ENCODE measurements at regions not wholly inside any gene's neighbourhood (a gene's known extent, or its start where the extent isn't known, plus 50 kb on each side); places are given as distances from the start of the nearest gene placed in this dataset.

DNA sequence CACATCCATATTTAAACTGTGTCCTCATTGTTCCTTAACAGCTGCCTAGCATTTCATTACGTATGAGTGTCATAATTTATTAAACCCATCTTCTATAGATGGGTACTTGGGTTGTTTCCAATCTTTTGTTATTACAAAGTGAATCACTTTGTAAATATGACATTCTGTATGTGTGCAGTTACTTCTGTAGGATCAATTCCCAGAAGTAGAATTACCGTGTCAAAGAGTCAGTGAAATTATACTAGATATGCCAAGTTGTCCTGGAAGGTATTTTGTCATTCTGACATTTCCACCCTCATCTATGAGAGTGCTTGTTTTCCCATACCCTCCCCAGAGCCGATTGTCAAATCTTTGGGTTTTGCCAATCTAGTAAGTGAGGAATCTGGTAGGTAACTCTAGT is 194.5 kb upstream of the APCDD1 start:
- Histone ChIP-seq H3K27me3 (ENCODE audit: control insufficient read depth, insufficient read depth, low read length) (no peaks in the 10 kb centered on the region; the same call in 1 of the 2 replicates), H3K9me3 (ENCODE audit: control insufficient read depth, insufficient read depth, low read depth, low read length) (no peaks in the 10 kb centered on the region), H3K36me3 (ENCODE audit: control insufficient read depth, insufficient read depth, low read length) (no peaks in the 10 kb centered on the region), H3K4me1 (ENCODE audit: control insufficient read depth, insufficient read depth, low read length) (no peaks in the 10 kb centered on the region), H3K27ac (ENCODE audit: low read length) (no peak overlapping the region), H3K4me3 (ENCODE audit: low read depth in 2 of 2, low read length in 2 of 2) (no peak overlapping the region)
- in situ Hi-C loops (cut with HindIII; ENCODE audit: low pct_unique_long_range_greater_than_20kb, low sequenced_read_pairs): no loop called here
- no peak for TF ChIP-seq SIN3A (IDR thresholded peaks at IDR 0.05; ENCODE audit: borderline replicate concordance, insufficient read depth, low read depth, low read length)
- TF ChIP-seq, protein P1, sequence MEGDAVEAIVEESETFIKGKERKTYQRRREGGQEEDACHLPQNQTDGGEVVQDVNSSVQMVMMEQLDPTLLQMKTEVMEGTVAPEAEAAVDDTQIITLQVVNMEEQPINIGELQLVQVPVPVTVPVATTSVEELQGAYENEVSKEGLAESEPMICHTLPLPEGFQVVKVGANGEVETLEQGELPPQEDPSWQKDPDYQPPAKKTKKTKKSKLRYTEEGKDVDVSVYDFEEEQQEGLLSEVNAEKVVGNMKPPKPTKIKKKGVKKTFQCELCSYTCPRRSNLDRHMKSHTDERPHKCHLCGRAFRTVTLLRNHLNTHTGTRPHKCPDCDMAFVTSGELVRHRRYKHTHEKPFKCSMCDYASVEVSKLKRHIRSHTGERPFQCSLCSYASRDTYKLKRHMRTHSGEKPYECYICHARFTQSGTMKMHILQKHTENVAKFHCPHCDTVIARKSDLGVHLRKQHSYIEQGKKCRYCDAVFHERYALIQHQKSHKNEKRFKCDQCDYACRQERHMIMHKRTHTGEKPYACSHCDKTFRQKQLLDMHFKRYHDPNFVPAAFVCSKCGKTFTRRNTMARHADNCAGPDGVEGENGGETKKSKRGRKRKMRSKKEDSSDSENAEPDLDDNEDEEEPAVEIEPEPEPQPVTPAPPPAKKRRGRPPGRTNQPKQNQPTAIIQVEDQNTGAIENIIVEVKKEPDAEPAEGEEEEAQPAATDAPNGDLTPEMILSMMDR (IDR thresholded peaks at IDR 0.05): no peak
- TF ChIP-seq TCF7L2 (IDR thresholded peaks at IDR 0.05; ENCODE audit: low read depth, low read length): no peak
- TF ChIP-seq POLR2AphosphoS5 (IDR thresholded peaks at IDR 0.05; ENCODE audit: low read depth, low read length): no peak
- TF ChIP-seq, protein P2, sequence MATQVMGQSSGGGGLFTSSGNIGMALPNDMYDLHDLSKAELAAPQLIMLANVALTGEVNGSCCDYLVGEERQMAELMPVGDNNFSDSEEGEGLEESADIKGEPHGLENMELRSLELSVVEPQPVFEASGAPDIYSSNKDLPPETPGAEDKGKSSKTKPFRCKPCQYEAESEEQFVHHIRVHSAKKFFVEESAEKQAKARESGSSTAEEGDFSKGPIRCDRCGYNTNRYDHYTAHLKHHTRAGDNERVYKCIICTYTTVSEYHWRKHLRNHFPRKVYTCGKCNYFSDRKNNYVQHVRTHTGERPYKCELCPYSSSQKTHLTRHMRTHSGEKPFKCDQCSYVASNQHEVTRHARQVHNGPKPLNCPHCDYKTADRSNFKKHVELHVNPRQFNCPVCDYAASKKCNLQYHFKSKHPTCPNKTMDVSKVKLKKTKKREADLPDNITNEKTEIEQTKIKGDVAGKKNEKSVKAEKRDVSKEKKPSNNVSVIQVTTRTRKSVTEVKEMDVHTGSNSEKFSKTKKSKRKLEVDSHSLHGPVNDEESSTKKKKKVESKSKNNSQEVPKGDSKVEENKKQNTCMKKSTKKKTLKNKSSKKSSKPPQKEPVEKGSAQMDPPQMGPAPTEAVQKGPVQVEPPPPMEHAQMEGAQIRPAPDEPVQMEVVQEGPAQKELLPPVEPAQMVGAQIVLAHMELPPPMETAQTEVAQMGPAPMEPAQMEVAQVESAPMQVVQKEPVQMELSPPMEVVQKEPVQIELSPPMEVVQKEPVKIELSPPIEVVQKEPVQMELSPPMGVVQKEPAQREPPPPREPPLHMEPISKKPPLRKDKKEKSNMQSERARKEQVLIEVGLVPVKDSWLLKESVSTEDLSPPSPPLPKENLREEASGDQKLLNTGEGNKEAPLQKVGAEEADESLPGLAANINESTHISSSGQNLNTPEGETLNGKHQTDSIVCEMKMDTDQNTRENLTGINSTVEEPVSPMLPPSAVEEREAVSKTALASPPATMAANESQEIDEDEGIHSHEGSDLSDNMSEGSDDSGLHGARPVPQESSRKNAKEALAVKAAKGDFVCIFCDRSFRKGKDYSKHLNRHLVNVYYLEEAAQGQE (IDR thresholded peaks at IDR 0.05; ENCODE audit: insufficient read depth in 1 of 2, low read depth in 2 of 2, low read length in 1 of 2): no peak
- intact Hi-C loops (cut with micrococcal nuclease; ENCODE audit: unreplicated experiment): no loop called here
- no TSS peak for BruUV-seq (replicated peaks)
- DNase-seq (ENCODE audit: low read depth, low spot score): no peak
- CTCF ChIA-PET: no interaction called here
- POLR2A ChIA-PET: no interaction called here
- ATAC-seq: no peak

DNA sequence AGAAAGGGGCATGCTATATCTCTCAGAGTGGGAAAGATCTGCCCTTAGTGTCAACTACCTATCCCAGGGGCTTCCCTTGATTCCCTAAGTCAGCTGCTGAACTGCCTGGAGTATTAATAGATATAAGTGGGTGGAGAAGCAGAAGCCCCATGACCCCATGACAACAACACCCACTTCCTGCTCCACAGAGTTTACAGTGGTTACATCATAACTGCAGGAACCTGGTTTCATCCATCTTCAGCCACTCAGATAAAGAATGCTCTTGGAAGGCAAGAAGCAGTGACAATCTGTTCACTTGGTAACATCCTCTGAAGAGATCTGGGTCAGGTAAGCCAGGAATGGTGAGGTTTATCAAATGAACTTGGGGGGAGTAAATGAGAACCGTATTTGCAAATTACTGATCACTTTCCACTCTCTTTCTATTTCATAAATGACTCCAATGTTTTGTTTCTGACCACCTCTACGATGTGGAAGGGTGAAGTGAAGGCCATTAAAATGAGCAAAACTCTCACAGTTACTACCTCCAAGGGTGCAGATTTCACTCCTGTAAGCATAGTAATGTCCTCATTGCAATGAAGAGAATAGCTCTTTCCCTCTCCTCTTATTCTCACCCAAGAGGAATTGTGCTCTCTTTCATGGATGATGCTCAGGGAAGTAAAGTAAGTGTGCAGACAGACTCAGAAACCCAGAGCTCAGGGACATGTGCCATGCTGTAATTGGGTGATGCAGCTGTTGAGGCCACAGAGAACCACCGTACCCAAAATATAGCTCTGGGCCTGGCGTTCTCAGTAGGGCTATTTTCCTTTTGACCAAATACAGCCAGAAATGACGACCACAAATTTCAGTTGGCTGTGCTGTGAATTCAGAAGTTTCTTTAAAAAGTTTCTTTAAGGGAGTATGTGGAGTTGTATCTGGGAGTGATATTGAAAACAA is 192.8 kb upstream of the APCDD1 start:
- intact Hi-C loops (cut with micrococcal nuclease; ENCODE audit: unreplicated experiment): no loop called here
- H3K4me1 ChIP-seq (ENCODE audit: control insufficient read depth, insufficient read depth, low read length): no peaks in the 10 kb centered on the region
- ChIA-PET POLR2A (no interaction called here), CTCF (no interaction called here)
- H3K36me3 ChIP-seq (ENCODE audit: control insufficient read depth, insufficient read depth, low read length): no peaks in the 10 kb centered on the region
- H3K4me3 ChIP-seq (ENCODE audit: low read depth in 2 of 2, low read length in 2 of 2): no peak overlapping the region
- no peak overlapping the region for H3K27ac ChIP-seq (ENCODE audit: low read length)
- BruUV-seq (replicated peaks): no TSS peak
- H3K27me3 ChIP-seq (ENCODE audit: control insufficient read depth, insufficient read depth, low read length): no peaks in the 10 kb centered on the region; the same call in 1 of the 2 replicates
- no peaks in the 10 kb centered on the region for H3K9me3 ChIP-seq (ENCODE audit: control insufficient read depth, insufficient read depth, low read depth, low read length)
- TF ChIP-seq, protein P1 (IDR thresholded peaks at IDR 0.05): no peak
- TF ChIP-seq, protein P2 (IDR thresholded peaks at IDR 0.05; ENCODE audit: insufficient read depth in 1 of 2, low read depth in 2 of 2, low read length in 1 of 2): no peak
- TF ChIP-seq POLR2AphosphoS5 (IDR thresholded peaks at IDR 0.05; ENCODE audit: low read depth, low read length) (no peak), TCF7L2 (IDR thresholded peaks at IDR 0.05; ENCODE audit: low read depth, low read length) (no peak), SIN3A (IDR thresholded peaks at IDR 0.05; ENCODE audit: borderline replicate concordance, insufficient read depth, low read depth, low read length) (no peak)
- DNase-seq (ENCODE audit: low read depth, low spot score): no peak
- ATAC-seq: no peak
- in situ Hi-C loops (cut with HindIII; ENCODE audit: low pct_unique_long_range_greater_than_20kb, low sequenced_read_pairs): no loop called here

All from Panc1 (cell line).